GM21526 (cell line): ENCODE measurements at regions not wholly inside any gene's neighbourhood (a gene's known extent, or its start where the extent isn't known, plus 50 kb on each side); places are given as distances from the start of the nearest gene placed in this dataset.
"Not testable (repeated sequence)": the region's sequence is repeated elsewhere in the genome, so short reads cannot be mapped to it uniquely, and the experiment has no call there.

Experiments used
- ATAC-seq: cut with Tn5 transposase; IDR thresholded peaks from one replicate; pipeline ENCODE4 v1.9.1; 2021; ENCODE audit warnings: moderate library complexity; ENCODE audit not compliant: unreplicated experiment, low FRiP score

- no peak for ATAC-seq
These were observed 50.3 kb upstream of the ATP6AP2 start for GRCh38 chrX:40530509-40530908.

GRCh38 chrX:40527543-40527942 lies 53.2 kb upstream of the ATP6AP2 start:
- no peak for ATAC-seq

- no peak for ATAC-seq
These were observed 54.4 kb upstream of the ATP6AP2 start for GRCh38 chrX:40526412-40526811.

GRCh38 chrX:40525901-40526300 lies 54.9 kb upstream of the ATP6AP2 start:
- ATAC-seq = not testable (repeated sequence)

GRCh38 chrX:40524423-40524822 lies 56.3 kb upstream of the ATP6AP2 start:
- no peak for ATAC-seq

- ATAC-seq = no peak
These were observed 56.9 kb upstream of the ATP6AP2 start for GRCh38 chrX:40523852-40524251.

- ATAC-seq = no peak
These were observed 58.8 kb upstream of the ATP6AP2 start for GRCh38 chrX:40521868-40522450.

GRCh38 chrX:40514376-40514775 lies 66.4 kb upstream of the ATP6AP2 start:
- ATAC-seq = no peak

- no peak for ATAC-seq
These were observed 66.9 kb upstream of the ATP6AP2 start for GRCh38 chrX:40513835-40514234.

GRCh38 chrX:40513012-40513411 lies 67.8 kb upstream of the ATP6AP2 start:
- ATAC-seq = no peak

- ATAC-seq = no peak
These were observed 69.5 kb upstream of the ATP6AP2 start for GRCh38 chrX:40511258-40511657.

GRCh38 chrX:40508560-40508959 lies 72.2 kb upstream of the ATP6AP2 start:
- no peak for ATAC-seq

- ATAC-seq = no peak
These were observed 74.4 kb upstream of the ATP6AP2 start for GRCh38 chrX:40506201-40506985.

GRCh38 chrX:40504801-40505605 lies 75.8 kb upstream of the ATP6AP2 start:
- no peak for ATAC-seq

GRCh38 chrX:40503094-40503493 lies 77.7 kb upstream of the ATP6AP2 start:
- ATAC-seq = no peak

- ATAC-seq = no peak
These were observed 78.1 kb upstream of the ATP6AP2 start for GRCh38 chrX:40502688-40503087.

GRCh38 chrX:40501164-40501855 lies 79.5 kb upstream of the ATP6AP2 start:
- ATAC-seq = no peak

GRCh38 chrX:40496728-40497127 lies 84.0 kb upstream of the ATP6AP2 start:
- no peak for ATAC-seq

GRCh38 chrX:40495659-40496058 lies 85.1 kb upstream of the ATP6AP2 start:
- ATAC-seq = no peak

GRCh38 chrX:40494005-40494404 lies 86.8 kb upstream of the ATP6AP2 start:
- ATAC-seq = no peak

GRCh38 chrX:40488296-40488695 lies 92.5 kb upstream of the ATP6AP2 start:
- no peak for ATAC-seq
